GM19238 (cell line): ENCODE measurements at regions not wholly inside any gene's neighbourhood (a gene's known extent, or its start where the extent isn't known, plus 50 kb on each side); places are given as distances from the start of the nearest gene placed in this dataset.
"Not testable (repeated sequence)": the region's sequence is repeated elsewhere in the genome, so short reads cannot be mapped to it uniquely, and the experiment has no call there.

Experiments used
- DNase-seq: peaks from one replicate; pipeline ENCODE4 v3.0.0; 2011; ENCODE audit warnings: low spot score; ENCODE audit not compliant: insufficient read length

GRCh38 chr16:49940464-49941224 is 84.4 kb upstream of the CNEP1R1 start:
- DNase-seq = no peak

GRCh38 chr16:49944221-49944620 is 80.8 kb upstream of the CNEP1R1 start:
- DNase-seq = no peak

GRCh38 chr16:49947907-49948678 is 76.9 kb upstream of the CNEP1R1 start:
- DNase-seq = no peak

GRCh38 chr16:49951574-49952195 is 73.3 kb upstream of the CNEP1R1 start:
- no peak for DNase-seq

GRCh38 chr16:49952386-49952785 is 72.6 kb upstream of the CNEP1R1 start:
- no peak for DNase-seq

GRCh38 chr16:49953090-49953489 is 71.9 kb upstream of the CNEP1R1 start:
- DNase-seq = no peak

GRCh38 chr16:49955858-49956257 is 69.2 kb upstream of the CNEP1R1 start:
- no peak for DNase-seq

- no peak for DNase-seq
These were observed 68.1 kb upstream of the CNEP1R1 start for GRCh38 chr16:49956915-49957314.

GRCh38 chr16:49958448-49958847 is 66.6 kb upstream of the CNEP1R1 start:
- no peak for DNase-seq

GRCh38 chr16:49959552-49960277 is 65.3 kb upstream of the CNEP1R1 start:
- DNase-seq = no peak

- no peak for DNase-seq
These were observed 63.9 kb upstream of the CNEP1R1 start for GRCh38 chr16:49961089-49961488.

- DNase-seq = not testable (repeated sequence)
These were observed 62.5 kb upstream of the CNEP1R1 start for GRCh38 chr16:49962566-49962965.

- no peak for DNase-seq
These were observed 60.7 kb upstream of the CNEP1R1 start for GRCh38 chr16:49964316-49964715.

- no peak for DNase-seq
These were observed 60.1 kb upstream of the CNEP1R1 start for GRCh38 chr16:49964973-49965372.

GRCh38 chr16:49967012-49967559 is 57.9 kb upstream of the CNEP1R1 start:
- DNase-seq = no peak

- no peak for DNase-seq
These were observed 55.7 kb upstream of the CNEP1R1 start for GRCh38 chr16:49969091-49970030.

GRCh38 chr16:49970797-49971431 is 54.1 kb upstream of the CNEP1R1 start:
- no peak for DNase-seq

- no peak for DNase-seq
These were observed 52.7 kb upstream of the CNEP1R1 start for GRCh38 chr16:49972280-49972679.

GRCh38 chr16:49972961-49973360 is 52.1 kb upstream of the CNEP1R1 start:
- no peak for DNase-seq
